ENCODE measurements at regions not wholly inside any gene's neighbourhood (a gene's known extent, or its start where the extent isn't known, plus 50 kb on each side); places are given as distances from the start of the nearest gene placed in this dataset.
A peak's percentile ranks its signal among the peaks of the same experiment; 100 is the strongest.

GRCh38 chr17:65403626-65404025 is 157.8 kb downstream of the AXIN2 start:
- no peak for DNase-seq

GRCh38 chr17:65402513-65403496 is 158.6 kb downstream of the AXIN2 start:
- no peak for DNase-seq

GRCh38 chr17:65401561-65401960 is 159.9 kb downstream of the AXIN2 start:
- no peak for DNase-seq

- DNase-seq = no peak
Observed at GRCh38 chr17:65400701-65401100, 160.7 kb downstream of the AXIN2 start.

- no peak for DNase-seq
Observed at GRCh38 chr17:65398040-65398787, 163.2 kb downstream of the AXIN2 start.

GRCh38 chr17:65395924-65396323 is 165.5 kb downstream of the AXIN2 start:
- no peak for DNase-seq

- no peak for DNase-seq
Observed at GRCh38 chr17:65394811-65395472, 166.5 kb downstream of the AXIN2 start.

- no peak for DNase-seq
Observed at GRCh38 chr17:65393514-65393913, 167.9 kb downstream of the AXIN2 start.

GRCh38 chr17:65389949-65390348 is 171.5 kb downstream of the AXIN2 start:
- no peak for DNase-seq

GRCh38 chr17:65389426-65389825 is 172.0 kb downstream of the AXIN2 start:
- DNase-seq = no peak

GRCh38 chr17:65388911-65389310 is 172.5 kb downstream of the AXIN2 start:
- no peak for DNase-seq

GRCh38 chr17:65387322-65387721 is 174.1 kb downstream of the AXIN2 start:
- no peak for DNase-seq

GRCh38 chr17:65385726-65386125 is 175.7 kb downstream of the AXIN2 start:
- no peak for DNase-seq

GRCh38 chr17:65385071-65385470 is 176.4 kb downstream of the AXIN2 start:
- no peak for DNase-seq

- DNase-seq = no peak
Observed at GRCh38 chr17:65381152-65381551, 180.3 kb downstream of the AXIN2 start.

- DNase-seq = no peak
Observed at GRCh38 chr17:65374966-65375365, 186.5 kb downstream of the AXIN2 start.

- no peak for DNase-seq
Observed at GRCh38 chr17:65371702-65372101, 189.7 kb downstream of the AXIN2 start.

GRCh38 chr17:65370669-65371131 is 190.7 kb downstream of the AXIN2 start:
- no peak for DNase-seq

- no peak for DNase-seq
Observed at GRCh38 chr17:65368341-65368740, 193.1 kb downstream of the AXIN2 start.

GRCh38 chr17:65366102-65366844 is 195.2 kb downstream of the AXIN2 start:
- peak; percentile 74 to 86 for DNase-seq

GRCh38 chr17:65365169-65365568 is 196.3 kb downstream of the AXIN2 start:
- DNase-seq = no peak

GRCh38 chr17:65364438-65364837 is 197.0 kb downstream of the AXIN2 start:
- DNase-seq = no peak

Measured in stimulated activated CD4-positive, alpha-beta T cell treated with anti-CD3 and anti-CD28 coated beads, Interleukin-2, amount 100 ng/mL, for 24 hours (primary cell).